CD4-positive, alpha-beta T cell treated with Interleukin-17A for 1 hour (primary cell): ENCODE measurements at regions not wholly inside any gene's neighbourhood (a gene's known extent, or its start where the extent isn't known, plus 50 kb on each side); places are given as distances from the start of the nearest gene placed in this dataset.

ENCODE experiments used
- DNase-seq: peaks from one replicate; pipeline ENCODE4 v3.0.0-alpha.2; 2020

DNA sequence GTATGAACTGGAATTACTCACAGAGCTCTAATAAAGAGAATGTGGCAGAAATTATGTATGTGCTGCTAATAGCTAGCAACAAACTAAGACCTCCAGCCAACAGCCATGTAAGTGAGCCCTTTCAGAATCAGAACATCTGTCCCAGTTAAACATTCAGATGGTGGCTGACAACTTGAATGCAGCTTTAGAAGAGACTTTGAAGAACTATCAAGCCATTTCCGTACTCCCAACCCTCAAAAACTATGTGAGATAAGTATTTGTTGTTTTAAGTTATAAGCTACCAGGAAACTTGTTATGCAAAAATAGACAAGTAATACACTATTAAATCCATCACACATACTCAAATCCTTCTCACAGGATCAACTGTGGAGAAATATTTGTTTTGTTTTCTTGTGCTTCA lies 205.2 kb upstream of the EDIL3 start:
- DNase-seq: no peak

DNA sequence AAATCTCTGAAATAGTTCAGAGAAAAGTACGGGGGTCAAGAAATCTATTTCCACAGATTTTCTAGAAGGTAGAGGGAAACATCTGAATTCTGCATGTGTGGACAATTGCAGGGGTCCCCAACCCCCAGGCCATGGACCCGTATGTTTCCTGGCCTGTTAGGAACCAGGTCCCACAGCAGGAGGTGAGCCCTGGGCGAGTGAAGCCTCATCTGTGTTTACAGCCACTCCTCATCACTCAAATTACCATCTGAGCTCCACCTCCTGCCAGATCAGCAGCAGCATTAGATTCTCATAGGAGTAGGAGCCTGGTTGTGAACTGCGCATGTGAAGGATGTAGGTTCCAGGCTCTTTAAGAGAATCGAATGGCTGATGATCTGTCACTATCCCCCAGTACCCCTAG lies 200.5 kb upstream of the EDIL3 start:
- no peak for DNase-seq

DNA sequence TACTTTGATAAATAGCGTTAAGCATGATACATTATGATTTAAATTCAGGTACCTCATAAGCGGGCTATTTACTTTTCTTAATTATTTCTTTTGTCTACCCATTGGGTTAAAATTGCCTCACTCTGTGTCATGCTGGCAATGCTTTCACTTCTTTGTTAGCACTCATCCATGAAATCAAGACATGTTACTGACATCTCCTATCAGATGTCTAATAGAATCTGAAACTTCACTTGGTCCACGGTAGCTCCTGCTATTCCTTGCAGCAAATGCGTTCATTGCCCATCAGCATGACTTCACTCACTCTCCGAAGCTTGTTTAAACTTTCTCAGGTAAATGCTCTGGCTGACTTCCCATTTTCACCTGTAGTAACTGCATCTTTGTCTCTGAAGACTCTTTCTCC lies 193.5 kb upstream of the EDIL3 start:
- no peak for DNase-seq

DNA sequence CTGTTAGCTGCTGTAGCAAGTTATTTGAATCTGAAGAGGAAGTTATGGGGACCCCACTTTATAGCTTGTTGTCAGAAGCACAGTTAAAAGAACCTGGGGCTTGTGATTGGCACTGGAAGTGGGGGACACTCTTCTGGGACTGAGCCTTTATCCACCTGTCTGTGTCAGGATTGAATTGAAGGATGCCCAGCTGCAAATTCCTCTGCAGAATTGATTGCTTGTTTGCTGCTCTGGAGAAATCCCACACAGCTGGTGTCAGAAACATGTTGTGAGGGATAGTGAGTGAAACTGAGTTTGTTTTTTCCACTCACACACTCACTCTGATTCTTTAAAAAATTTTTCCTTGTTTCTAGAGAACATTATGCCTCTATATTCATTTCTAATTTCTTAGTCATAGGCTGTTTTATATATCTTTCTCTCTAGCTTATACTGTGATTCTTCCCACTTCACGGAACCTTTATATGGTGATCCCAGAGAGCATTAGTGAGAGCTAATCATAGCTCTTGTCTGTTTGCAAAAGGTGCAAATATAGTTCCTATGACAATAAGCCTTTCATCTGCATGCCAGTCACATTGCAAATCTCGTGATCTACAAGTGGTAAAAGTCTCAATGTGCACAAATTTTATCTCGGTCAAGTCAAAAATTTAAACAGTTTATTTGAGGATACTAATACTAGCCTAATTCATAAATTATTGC lies 188.5 kb upstream of the EDIL3 start:
- no peak for DNase-seq

DNA sequence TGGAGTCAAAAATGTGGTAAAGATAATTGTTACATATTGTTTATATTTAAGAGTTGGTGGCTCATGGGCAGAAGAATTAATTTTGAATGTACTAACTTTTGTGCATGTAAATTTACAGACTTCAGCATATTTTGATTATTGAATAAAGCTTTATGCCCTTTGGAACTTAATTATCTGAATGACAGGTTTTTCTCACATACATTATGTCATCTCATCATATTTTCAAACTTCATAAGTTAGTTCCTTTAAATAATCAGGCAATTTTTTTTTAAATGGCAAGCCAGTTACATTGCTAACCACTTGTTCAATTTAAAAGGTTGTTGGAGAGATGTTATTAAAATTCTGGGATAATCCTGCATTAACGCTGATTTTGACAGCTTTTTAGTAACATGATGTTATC lies 184.6 kb upstream of the EDIL3 start:
- no peak for DNase-seq

DNA sequence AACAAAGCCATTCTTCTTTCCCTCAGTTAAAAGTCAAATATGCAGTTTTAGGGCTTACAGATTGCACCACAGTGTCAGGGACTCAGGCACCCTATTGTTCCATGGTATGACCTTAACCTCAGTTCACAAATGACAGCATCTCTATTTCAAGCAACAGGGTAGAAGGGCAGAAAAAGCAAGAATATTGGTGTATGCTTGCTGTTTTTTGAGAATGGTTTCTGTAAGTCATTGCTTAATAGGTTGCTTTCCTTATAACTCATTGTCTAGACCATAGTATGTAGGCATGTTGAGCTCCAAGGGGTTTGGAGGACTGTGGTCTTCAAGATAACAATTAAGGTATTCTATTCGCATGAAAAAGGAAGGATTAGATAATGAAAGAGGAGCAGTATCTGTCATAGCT lies 183.5 kb upstream of the EDIL3 start:
- no peak for DNase-seq

DNA sequence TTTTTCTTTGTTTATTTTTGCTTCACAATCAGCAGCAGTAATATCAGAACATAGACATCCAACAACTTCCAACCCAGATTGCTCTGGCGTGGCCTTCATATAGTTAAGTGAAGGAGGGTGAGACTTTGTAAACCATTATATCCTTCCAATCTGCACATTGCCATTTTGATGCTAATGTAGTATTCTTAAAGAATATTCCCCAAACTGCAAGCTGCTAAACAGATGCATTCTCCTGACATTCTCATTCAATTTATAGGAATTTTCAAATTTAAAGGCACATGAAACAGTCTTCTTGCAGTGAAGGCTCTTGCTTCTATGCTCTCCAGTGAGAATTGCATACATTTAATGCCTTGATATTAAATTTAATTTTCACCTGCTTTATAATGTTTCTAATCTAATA lies 181.2 kb upstream of the EDIL3 start:
- DNase-seq: no peak

DNA sequence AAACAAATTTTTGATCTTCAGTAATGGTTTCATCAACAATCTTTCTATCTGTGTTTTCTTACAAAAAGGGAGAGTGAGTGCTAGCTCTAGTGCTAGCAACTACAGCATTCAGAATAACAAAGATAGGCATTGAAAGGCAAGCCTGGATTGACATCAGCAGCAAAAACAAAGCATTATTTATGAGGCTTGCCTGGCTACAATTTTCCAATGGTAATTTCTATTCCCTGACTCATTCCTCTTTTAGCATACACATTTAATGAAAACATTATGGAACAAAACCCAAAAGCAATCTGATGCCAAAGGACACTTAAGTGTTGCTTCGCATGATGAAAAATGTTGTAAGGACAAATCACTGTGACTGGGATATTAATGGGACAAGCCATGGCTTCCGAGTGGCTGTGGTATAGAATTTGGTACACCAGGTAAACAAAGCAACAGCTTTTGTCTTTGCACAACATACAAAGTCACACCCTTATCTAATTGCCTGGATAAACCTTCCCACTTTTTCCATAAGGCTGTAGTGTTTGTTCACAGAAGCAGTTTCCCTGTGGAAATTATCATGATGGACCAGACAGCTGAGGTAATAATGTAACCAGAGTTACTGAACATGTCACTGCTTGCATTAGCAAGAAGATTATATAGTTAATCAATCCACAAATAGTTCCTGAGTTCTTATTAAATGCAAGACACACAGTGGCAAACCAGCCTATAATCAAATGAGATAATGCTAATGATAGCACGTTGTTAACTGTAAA lies 179.8 kb upstream of the EDIL3 start:
- DNase-seq: no peak

DNA sequence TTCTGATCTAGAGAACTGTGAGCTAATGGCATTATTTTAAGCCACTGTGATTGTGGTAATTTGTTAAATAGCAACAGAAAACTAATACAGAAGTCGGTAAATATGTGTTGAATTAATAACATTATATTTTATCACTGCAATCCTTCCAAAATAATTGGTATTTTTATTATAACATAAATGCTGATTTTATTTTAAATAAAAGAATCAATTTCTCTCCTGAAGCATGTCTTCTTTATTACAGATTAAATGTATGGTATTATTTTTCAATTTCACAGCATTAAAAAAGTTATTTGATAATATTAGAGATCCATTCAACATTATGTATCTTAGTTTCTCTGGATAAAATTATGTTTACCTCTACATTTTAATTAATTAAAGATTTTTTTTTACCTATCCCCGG lies 165.5 kb upstream of the EDIL3 start:
- no peak for DNase-seq

DNA sequence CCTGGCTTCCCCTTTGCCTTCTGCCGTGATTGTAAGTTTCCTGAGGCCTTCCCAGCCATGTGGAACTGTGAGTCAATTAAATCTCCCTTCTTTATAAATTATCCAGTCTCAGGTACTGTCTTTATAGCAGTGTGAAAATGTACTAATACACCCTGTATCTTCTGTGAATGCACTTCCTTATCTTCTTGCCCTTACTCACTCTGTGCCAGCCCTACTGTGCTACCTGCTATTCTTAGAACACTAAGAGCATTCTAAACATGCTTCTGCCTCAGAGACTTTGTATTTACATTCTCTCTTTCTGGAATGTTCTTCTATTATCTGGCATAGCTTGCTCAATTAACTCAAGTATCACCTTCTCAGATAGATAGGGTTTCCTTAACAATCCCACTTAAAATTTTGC lies 164.4 kb upstream of the EDIL3 start:
- DNase-seq: no peak

DNA sequence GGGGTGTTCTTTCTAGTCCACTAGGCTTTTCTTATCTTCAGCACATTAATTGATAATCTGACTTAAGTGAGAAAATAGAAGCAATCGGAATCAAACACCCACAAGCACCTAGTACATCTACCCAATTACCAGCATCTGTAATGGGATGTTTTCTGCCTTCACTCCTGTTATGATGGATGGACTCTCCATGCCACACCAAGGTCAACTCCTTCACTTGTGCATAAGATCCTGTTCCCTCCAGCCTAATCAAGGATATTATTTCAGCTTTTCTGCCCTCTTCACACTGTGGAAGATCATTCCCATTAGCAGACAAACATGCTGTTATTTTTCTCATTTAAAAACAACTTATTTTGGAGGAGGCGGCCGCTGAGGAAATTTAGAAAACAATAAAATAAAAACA lies 162.0 kb upstream of the EDIL3 start:
- DNase-seq: no peak

DNA sequence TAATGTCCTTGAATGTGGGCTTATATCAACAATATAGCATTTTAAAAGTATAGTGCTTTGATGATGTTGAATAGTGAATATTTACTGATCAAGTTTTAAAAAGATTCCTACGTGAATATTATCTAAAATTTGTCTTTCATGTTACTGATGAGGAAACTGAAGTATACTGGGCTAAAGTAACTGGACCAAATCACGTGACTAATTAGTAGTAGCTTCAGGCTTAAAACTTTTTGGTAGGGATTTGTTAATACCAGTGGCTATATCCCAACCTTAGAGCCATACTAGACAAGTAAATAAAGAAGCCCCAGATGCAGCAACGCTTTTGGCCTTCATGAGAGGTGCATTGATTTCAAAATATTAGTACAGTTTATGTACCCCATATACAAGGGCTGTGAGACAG lies 152.1 kb upstream of the EDIL3 start:
- no peak for DNase-seq

DNA sequence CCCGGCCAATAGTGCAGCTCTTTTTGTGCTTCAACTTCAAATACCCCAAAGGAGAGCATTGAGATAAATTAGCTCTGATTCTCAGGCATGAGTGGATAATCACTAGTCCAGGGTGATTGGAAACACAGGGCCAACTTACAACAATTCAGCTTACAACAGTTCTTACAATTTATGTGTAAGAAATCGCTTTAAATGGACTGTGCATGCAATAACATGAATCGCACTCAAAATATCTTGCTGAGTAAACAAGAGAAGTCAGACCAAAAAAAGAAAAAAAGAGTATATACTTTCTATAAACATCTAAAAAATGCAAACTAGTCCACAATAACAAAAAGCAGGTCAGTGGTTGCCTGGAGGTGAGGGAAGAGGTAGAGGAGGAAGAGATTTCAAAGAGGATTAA lies 150.6 kb upstream of the EDIL3 start:
- no peak for DNase-seq

DNA sequence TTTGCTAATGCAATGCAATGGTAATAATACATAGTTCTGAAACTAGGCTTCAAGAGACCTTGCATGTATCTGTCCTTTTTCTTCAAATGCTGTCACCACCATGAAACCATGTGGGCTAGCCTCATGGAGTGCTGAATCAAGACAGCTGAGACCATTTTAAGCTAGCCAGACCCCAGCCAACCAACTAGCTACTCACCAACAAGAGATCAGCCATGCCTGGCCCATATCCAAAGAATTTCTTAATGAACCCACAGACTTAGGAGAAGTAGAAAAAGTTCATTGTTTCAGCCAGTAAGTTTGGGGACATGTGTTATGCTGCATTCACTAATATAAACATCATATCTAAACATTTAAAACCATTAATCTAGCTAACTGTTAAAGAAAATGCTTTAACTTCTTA lies 139.8 kb upstream of the EDIL3 start:
- no peak for DNase-seq

DNA sequence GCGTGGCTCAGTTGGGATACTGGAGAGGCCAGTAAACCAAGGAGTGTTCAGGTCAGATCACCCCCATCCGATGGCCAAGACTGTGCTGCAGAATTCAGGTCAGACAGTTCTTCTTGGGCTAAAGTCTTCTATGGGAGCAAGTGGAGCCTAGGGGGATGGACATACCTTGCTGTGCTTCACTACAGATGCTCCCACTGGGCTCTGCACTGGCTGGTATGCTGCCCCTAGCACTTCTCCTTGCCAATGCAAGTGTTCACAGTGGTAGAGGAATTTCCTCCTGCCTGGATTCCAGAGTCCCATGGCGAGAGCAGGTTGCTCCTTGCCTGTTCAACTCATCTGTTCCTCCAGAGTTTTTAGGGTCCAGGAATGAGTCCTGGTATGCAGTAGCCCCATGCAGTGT lies 134.2 kb upstream of the EDIL3 start:
- DNase-seq: no peak

DNA sequence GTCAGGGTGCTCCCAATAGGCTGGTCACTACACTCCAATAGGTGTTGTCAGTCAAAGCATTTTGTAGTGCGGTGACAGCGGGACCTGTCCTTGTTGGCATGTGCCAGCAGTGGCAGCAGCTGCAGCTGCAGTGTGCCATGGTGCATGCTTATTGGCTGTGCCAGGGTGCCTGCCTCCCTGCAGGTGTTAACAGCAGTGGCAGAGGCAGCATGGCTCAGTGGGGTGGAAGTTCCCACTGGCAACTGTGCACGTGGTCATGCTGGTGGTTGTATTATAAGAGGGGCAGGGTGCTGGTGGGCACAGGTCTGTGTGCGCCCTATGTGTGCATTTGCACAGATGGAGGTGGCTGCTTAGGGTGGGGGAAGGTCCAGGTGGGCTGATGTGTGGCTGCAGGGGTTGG lies 133.7 kb upstream of the EDIL3 start:
- DNase-seq: no peak

DNA sequence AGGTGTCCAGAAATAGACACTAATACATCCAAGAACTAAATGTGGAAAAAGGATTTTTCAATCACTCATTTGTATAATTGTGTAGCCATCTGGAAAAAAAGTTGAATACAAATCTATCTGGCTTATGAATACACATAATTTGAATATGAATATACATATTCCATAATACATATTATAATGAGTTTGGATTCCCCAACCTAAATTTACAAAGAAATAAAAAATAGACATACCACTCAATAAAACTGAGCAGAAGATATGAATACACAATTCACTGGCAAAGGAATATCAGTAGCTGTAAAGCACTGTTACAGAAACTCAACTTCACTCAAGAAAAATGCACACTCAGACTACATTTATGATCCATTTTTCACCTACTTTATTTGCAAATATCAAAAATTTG lies 121.9 kb upstream of the EDIL3 start:
- DNase-seq: no peak

DNA sequence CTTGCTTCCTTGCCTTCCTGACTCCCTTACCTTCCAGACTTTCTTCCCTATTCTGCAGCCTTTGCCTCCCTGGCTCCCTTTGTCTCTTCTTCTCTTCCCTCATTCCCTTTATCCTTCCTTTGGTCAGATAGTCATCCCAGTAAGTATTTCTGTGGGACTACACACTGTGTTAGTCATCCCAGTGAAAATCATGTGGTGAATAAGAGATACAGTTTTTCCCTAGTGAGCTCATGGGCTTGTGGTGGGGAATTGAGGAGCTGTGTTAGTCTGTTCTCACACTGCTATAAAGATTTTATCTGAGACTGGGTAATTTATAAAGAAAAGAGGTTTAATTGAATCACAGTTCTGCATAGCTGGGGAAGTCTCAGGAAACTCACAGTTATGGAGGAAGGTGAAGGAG lies 109.8 kb upstream of the EDIL3 start:
- DNase-seq: no peak

DNA sequence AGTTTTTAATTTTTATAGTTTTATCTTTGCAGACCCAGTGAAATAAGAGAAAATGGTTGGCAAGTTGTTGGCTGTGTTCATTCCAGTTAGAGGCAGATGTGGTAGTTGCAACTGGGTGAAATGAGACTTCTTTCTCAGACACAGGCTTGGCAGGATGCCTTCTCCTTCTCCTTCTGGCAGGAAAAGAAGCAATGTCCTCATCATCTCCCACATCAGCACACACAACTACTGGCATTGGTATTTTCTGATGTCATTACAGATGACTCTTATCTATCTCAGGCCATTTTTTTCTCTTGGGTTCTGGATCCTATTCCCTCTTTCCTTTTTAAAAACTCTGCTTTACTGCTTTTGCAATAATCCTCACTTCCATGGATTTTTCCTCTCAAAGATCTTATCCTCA lies 103.3 kb upstream of the EDIL3 start:
- DNase-seq: no peak

DNA sequence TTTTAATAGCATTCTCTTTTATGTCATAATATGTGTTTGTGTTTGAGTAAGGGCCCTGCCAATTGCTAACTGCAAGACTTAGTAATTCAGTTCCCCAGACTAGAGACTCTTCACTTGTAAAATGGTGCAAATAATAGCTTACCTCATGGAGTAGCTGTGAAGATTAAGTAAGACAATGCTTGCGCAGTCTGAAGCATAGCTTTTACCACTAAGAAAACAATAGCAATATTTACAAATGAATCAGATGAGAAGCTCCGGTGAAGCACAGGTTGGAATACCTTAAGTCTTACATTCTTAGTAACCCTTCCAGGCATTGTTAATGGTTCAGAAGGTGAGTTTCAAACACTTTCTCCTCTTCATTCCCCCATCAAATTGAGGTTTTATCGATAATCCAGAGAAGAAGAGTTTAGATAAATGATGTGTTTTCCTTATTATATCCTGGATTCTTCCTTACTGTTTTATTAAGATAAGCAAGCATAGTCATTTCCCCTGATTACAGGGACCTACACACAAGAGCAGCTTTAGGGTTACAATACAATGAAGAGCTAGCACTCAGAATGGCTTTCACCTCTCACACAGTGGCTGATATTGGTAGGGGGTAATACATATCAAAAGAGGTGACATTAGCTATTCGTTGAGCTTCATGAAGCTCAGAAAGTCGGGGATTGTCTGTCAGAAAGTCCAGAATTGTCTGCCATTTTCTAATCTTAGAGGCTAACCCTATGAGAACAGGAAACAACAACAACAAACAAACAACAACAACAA lies 96.4 kb upstream of the EDIL3 start:
- no peak for DNase-seq

DNA sequence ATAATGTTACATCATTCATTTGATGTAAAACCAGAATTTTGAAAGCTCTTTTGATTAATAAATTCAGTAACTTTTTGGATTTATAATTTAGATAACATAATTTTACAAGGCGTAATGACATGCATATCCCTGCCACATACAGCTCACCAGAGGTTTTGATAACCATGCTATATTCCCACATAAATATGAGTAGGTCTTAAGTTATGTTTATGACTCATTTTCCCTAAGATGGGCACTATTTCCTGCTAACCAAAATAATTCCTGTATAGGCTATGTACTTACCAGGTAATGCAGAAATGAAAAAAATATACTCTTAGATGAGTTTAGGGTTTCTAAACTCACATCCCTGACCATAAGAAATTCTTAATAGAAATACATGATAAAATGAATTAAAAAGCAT lies 93.9 kb upstream of the EDIL3 start:
- DNase-seq: no peak

DNA sequence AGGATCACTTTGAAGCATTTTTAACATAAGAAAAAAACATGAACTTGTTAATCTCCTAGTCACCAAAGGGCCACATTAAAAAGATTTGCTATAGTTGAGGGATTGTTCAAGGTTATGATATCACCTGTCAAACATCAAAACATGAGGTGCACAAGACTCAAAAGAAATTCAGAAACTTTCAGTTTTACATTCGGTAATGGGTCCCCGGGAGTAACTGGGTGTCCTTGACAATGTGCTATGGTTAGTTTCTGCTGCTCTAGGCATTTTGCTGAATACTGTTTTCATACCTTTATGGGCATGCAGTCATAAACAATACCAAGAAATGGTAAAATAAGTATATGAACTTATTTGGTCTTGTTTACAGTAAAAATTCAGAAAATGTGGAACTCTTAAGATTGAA lies 92.8 kb upstream of the EDIL3 start:
- DNase-seq: no peak

DNA sequence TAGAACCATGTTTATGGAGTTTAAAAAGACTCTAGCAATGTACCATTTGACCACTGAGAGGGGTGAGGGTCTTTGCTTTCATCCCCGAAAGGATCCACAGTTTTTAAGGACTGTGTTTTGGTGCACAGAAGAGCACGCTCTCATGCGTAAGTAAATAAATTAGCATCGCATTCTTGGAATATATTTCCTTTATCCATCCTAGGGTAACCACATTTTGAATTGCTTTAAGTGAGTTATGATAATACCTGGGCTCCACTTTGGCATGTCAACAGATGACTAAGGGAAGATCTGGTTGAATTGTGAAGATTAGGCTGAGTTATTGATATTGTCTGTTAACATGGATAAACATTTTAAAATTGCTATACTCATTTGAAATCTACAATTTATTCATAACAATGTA lies 89.4 kb upstream of the EDIL3 start:
- DNase-seq: no peak

DNA sequence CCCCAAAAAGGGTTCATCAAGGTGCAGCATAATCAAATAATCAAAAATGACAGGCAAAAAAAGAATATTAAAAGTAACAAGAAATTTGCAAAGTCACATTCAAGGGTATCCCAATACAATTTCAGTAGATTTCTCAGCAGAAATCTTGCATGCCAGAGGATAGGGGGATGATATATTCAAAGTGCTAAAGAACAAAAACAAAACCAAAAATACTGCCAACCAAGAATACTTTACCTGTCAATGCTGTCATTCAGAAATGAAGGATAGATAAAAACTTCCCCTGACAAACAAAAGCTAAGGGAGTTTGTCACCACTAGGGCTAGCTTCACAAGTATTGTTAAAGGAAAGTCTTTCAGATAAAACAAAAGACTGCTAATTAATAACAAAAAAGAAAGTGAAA lies 68.7 kb upstream of the EDIL3 start:
- no peak for DNase-seq
